IgD-negative memory B cell (primary cell): ENCODE measurements at regions not wholly inside any gene's neighbourhood (a gene's known extent, or its start where the extent isn't known, plus 50 kb on each side); places are given as distances from the start of the nearest gene placed in this dataset.

Experiments
- H3K27ac Mint-ChIP-seq, 3 donors: one replicate each; pipeline ENCODE4 v1.8.0; 2020 to 2022; ENCODE audit warnings: mild to moderate bottlenecking in 3 of 3, mixed read lengths in 3 of 3, moderate library complexity in 1 of 3
- H3K27me3 Mint-ChIP-seq: one replicate; pipeline ENCODE4 v1.8.0; 2021; ENCODE audit warnings: mixed read lengths
- H3K36me3 Mint-ChIP-seq: one replicate; pipeline ENCODE4 v1.8.0; 2020; ENCODE audit warnings: mild to moderate bottlenecking, mixed read lengths
- H3K4me1 Mint-ChIP-seq, 3 donors: one replicate each; pipeline ENCODE4 v1.8.0; 2020 to 2022; ENCODE audit warnings: mixed read lengths in 3 of 3, mild to moderate bottlenecking in 1 of 3
- H3K4me3 Mint-ChIP-seq, 4 donors: one replicate each; pipeline ENCODE4 v1.8.0; 2020 to 2022; ENCODE audit warnings: mild to moderate bottlenecking in 4 of 4, mixed read lengths in 4 of 4, moderate library complexity in 3 of 4
- H3K9me3 Mint-ChIP-seq, 3 donors: one replicate each; pipeline ENCODE4 v1.8.0; 2020 to 2021; ENCODE audit warnings: mixed read lengths in 3 of 3, mild to moderate bottlenecking in 1 of 3

- Mint-ChIP-seq H3K27ac (no peak overlapping the region), H3K4me1 (no peaks in the 10 kb centered on the region), H3K4me3 (no peak overlapping the region), H3K9me3 (peaks cover 2 to 4% (median 4%) of the 10 kb centered on the region in 3 donors), H3K36me3 (no peaks in the 10 kb centered on the region), H3K27me3 (no peaks in the 10 kb centered on the region)
Observed at GRCh38 chr13:66071029-66071428, 1159.1 kb downstream of the PCDH9 start.

- H3K9me3 Mint-ChIP-seq: peaks cover 2 to 4% (median 4%) of the 10 kb centered on the region in 3 donors
- H3K4me3 Mint-ChIP-seq: no peak overlapping the region
- H3K27ac Mint-ChIP-seq: no peak overlapping the region
- peaks cover 0 to 1% (median 0%) of the 10 kb centered on the region in 3 donors for H3K4me1 Mint-ChIP-seq
- H3K27me3 Mint-ChIP-seq: no peaks in the 10 kb centered on the region
- H3K36me3 Mint-ChIP-seq: no peaks in the 10 kb centered on the region
Observed at GRCh38 chr13:66069570-66069969, 1160.6 kb downstream of the PCDH9 start.

- no peak overlapping the region for H3K27ac Mint-ChIP-seq
- no peaks in the 10 kb centered on the region for H3K27me3 Mint-ChIP-seq
- no peaks in the 10 kb centered on the region for H3K36me3 Mint-ChIP-seq
- peaks cover 0 to 1% (median 0%) of the 10 kb centered on the region in 3 donors for H3K4me1 Mint-ChIP-seq
- H3K9me3 Mint-ChIP-seq: peaks cover 2 to 4% (median 4%) of the 10 kb centered on the region in 3 donors
- H3K4me3 Mint-ChIP-seq: no peak overlapping the region
Observed at GRCh38 chr13:66068683-66069082, 1161.5 kb downstream of the PCDH9 start.

- Mint-ChIP-seq H3K27me3 (no peaks in the 10 kb centered on the region), H3K4me1 (no peaks in the 10 kb centered on the region), H3K9me3 (peaks cover 0 to 5% (median 3%) of the 10 kb centered on the region in 3 donors), H3K27ac (no peak overlapping the region), H3K36me3 (no peaks in the 10 kb centered on the region), H3K4me3 (no peak overlapping the region)
Observed at GRCh38 chr13:66048888-66049287, 1181.2 kb downstream of the PCDH9 start.

GRCh38 chr13:66040506-66040905, 1189.6 kb downstream of the PCDH9 start:
- Mint-ChIP-seq H3K4me3 (no peak overlapping the region), H3K36me3 (no peaks in the 10 kb centered on the region), H3K27ac (no peak overlapping the region), H3K27me3 (no peaks in the 10 kb centered on the region), H3K9me3 (peaks cover 0 to 3% (median 0%) of the 10 kb centered on the region in 3 donors), H3K4me1 (no peaks in the 10 kb centered on the region)

GRCh38 chr13:66037096-66037495, 1193.0 kb downstream of the PCDH9 start:
- Mint-ChIP-seq H3K4me3 (no peak overlapping the region), H3K4me1 (no peaks in the 10 kb centered on the region), H3K27me3 (no peaks in the 10 kb centered on the region), H3K36me3 (no peaks in the 10 kb centered on the region), H3K27ac (no peak overlapping the region), H3K9me3 (peaks cover 0 to 3% (median 0%) of the 10 kb centered on the region in 3 donors)

- Mint-ChIP-seq H3K4me3 (no peak overlapping the region), H3K27ac (no peak overlapping the region), H3K27me3 (no peaks in the 10 kb centered on the region), H3K9me3 (peaks cover 0 to 3% (median 0%) of the 10 kb centered on the region in 3 donors), H3K36me3 (no peaks in the 10 kb centered on the region), H3K4me1 (no peaks in the 10 kb centered on the region)
Observed at GRCh38 chr13:66036636-66037035, 1193.5 kb downstream of the PCDH9 start.

- H3K27me3 Mint-ChIP-seq: no peaks in the 10 kb centered on the region
Observed at GRCh38 chr13:66036024-66036614, 1194.0 kb downstream of the PCDH9 start.

GRCh38 chr13:66033924-66034323, 1196.2 kb downstream of the PCDH9 start:
- Mint-ChIP-seq H3K4me3 (no peak overlapping the region), H3K27me3 (no peaks in the 10 kb centered on the region), H3K27ac (no peak overlapping the region), H3K4me1 (no peaks in the 10 kb centered on the region), H3K9me3 (peaks cover 0 to 7% (median 0%) of the 10 kb centered on the region in 3 donors), H3K36me3 (no peaks in the 10 kb centered on the region)

More at GRCh38 chr13:66036024-66036614, 1194.0 kb downstream of the PCDH9 start:
- Mint-ChIP-seq H3K27ac (no peak overlapping the region), H3K9me3 (peaks cover 0 to 3% (median 0%) of the 10 kb centered on the region in 3 donors), H3K36me3 (no peaks in the 10 kb centered on the region), H3K4me3 (no peak overlapping the region), H3K4me1 (no peaks in the 10 kb centered on the region)

- no peaks in the 10 kb centered on the region for H3K9me3 Mint-ChIP-seq
- no peak overlapping the region for H3K4me3 Mint-ChIP-seq
- H3K27me3 Mint-ChIP-seq: no peaks in the 10 kb centered on the region
- H3K36me3 Mint-ChIP-seq: no peaks in the 10 kb centered on the region
- H3K27ac Mint-ChIP-seq: no peak overlapping the region
- no peaks in the 10 kb centered on the region for H3K4me1 Mint-ChIP-seq
Observed at GRCh38 chr13:66021846-66022245, 1208.3 kb downstream of the PCDH9 start.

- Mint-ChIP-seq H3K36me3 (no peaks in the 10 kb centered on the region), H3K4me1 (no peaks in the 10 kb centered on the region), H3K27ac (no peak overlapping the region), H3K27me3 (no peaks in the 10 kb centered on the region), H3K4me3 (no peak overlapping the region), H3K9me3 (peaks cover 0 to 8% (median 4%) of the 10 kb centered on the region in 3 donors)
Observed at GRCh38 chr13:66014771-66015170, 1215.4 kb downstream of the PCDH9 start.

- Mint-ChIP-seq H3K36me3 (no peaks in the 10 kb centered on the region), H3K27ac (no peak overlapping the region), H3K4me3 (no peak overlapping the region), H3K4me1 (no peaks in the 10 kb centered on the region), H3K9me3 (peaks cover 1 to 6% (median 2%) of the 10 kb centered on the region in 3 donors), H3K27me3 (no peaks in the 10 kb centered on the region)
Observed at GRCh38 chr13:66009241-66009640, 1220.9 kb downstream of the PCDH9 start.

- no peaks in the 10 kb centered on the region for H3K4me1 Mint-ChIP-seq
- no peak overlapping the region for H3K27ac Mint-ChIP-seq
- H3K27me3 Mint-ChIP-seq: no peaks in the 10 kb centered on the region
- no peak overlapping the region for H3K4me3 Mint-ChIP-seq
- H3K36me3 Mint-ChIP-seq: no peaks in the 10 kb centered on the region
- H3K9me3 Mint-ChIP-seq: peaks cover 3 to 12% (median 3%) of the 10 kb centered on the region in 3 donors
Observed at GRCh38 chr13:66003558-66003957, 1226.6 kb downstream of the PCDH9 start.

GRCh38 chr13:66001140-66001539, 1229.0 kb downstream of the PCDH9 start:
- H3K9me3 Mint-ChIP-seq: peaks cover 3 to 12% (median 3%) of the 10 kb centered on the region in 3 donors
- H3K27ac Mint-ChIP-seq: no peak overlapping the region
- no peaks in the 10 kb centered on the region for H3K36me3 Mint-ChIP-seq
- no peaks in the 10 kb centered on the region for H3K4me1 Mint-ChIP-seq
- no peak overlapping the region for H3K4me3 Mint-ChIP-seq
- no peaks in the 10 kb centered on the region for H3K27me3 Mint-ChIP-seq

- Mint-ChIP-seq H3K9me3 (peaks cover 3 to 12% (median 3%) of the 10 kb centered on the region in 3 donors), H3K27me3 (no peaks in the 10 kb centered on the region), H3K4me3 (no peak overlapping the region), H3K4me1 (no peaks in the 10 kb centered on the region), H3K27ac (no peak overlapping the region), H3K36me3 (no peaks in the 10 kb centered on the region)
Observed at GRCh38 chr13:65999411-65999810, 1230.7 kb downstream of the PCDH9 start.

- Mint-ChIP-seq H3K9me3 (no peaks in the 10 kb centered on the region), H3K36me3 (no peaks in the 10 kb centered on the region), H3K4me1 (no peaks in the 10 kb centered on the region), H3K4me3 (no peak overlapping the region), H3K27me3 (no peaks in the 10 kb centered on the region), H3K27ac (no peak overlapping the region)
Observed at GRCh38 chr13:65990684-65991083, 1239.5 kb downstream of the PCDH9 start.
